HepG2 (cell line): ENCODE measurements at regions not wholly inside any gene's neighbourhood (a gene's known extent, or its start where the extent isn't known, plus 50 kb on each side); places are given as distances from the start of the nearest gene placed in this dataset.

ENCODE experiments used
- CHD4 ChIP-seq: fragments of 200-600 bp; sonication (generic); IDR thresholded peaks from 2 replicates; pipeline ENCODE4 v1.7.0; 2017; ENCODE audit warnings: mild to moderate bottlenecking, low read length, borderline replicate concordance
- FOXJ3 ChIP-seq: sonication (generic); formaldehyde crosslinking; IDR thresholded peaks from 2 replicates; pipeline ENCODE4 v1.4.0; 2020; ENCODE audit warnings: missing genetic modification reagents, mild to moderate bottlenecking, borderline replicate concordance
- ZNF383 ChIP-seq: sonication (generic); formaldehyde crosslinking; IDR thresholded peaks from 2 replicates; pipeline ENCODE4 v1.4.0; 2020; ENCODE audit warnings: missing genetic modification reagents, mild to moderate bottlenecking, borderline replicate concordance
- ZNF644 ChIP-seq: IDR thresholded peaks from 2 replicates; pipeline ENCODE4 v1.6.1; 2016; ENCODE audit warnings: low read depth

GRCh38 chr2:222810044-222810443 is 50.8 kb upstream of the ACSL3 start:
- TF ChIP-seq FOXJ3 (CRISPR knock-in tag): no peak
- no peak for TF ChIP-seq ZNF383 (CRISPR knock-in tag)
- TF ChIP-seq ZNF644 (CRISPR knock-in tag): no peak
- no peak for TF ChIP-seq CHD4
